Nephron (organoid): ENCODE measurements at regions not wholly inside any gene's neighbourhood (a gene's known extent, or its start where the extent isn't known, plus 50 kb on each side); places are given as distances from the start of the nearest gene placed in this dataset.
"Not testable (repeated sequence)": the region's sequence is repeated elsewhere in the genome, so short reads cannot be mapped to it uniquely, and the experiment has no call there.

Experiments used
- H3K27ac Mint-ChIP-seq, 3 experiments: 2 replicates each; pipeline ENCODE4 v1.8.0; 2020; ENCODE audit warnings: mixed read lengths in 3 of 3, mild to moderate bottlenecking in 2 of 3, moderate library complexity in 1 of 3
- H3K27me3 Mint-ChIP-seq: 2 replicates; pipeline ENCODE4 v1.8.0; 2021; ENCODE audit warnings: low read depth, mild to moderate bottlenecking, moderate library complexity, mixed read lengths
- H3K36me3 Mint-ChIP-seq: 2 replicates; pipeline ENCODE4 v1.8.0; 2020; ENCODE audit warnings: low read depth, mixed read lengths
- H3K4me1 Mint-ChIP-seq: 2 replicates; pipeline ENCODE4 v1.8.0; 2020; ENCODE audit warnings: mixed read lengths
- H3K4me3 Mint-ChIP-seq, 3 experiments: 2 replicates each; pipeline ENCODE4 v1.8.0; 2020; ENCODE audit warnings: mild to moderate bottlenecking in 3 of 3, mixed read lengths in 3 of 3, moderate library complexity in 2 of 3
- H3K9me3 Mint-ChIP-seq: 2 replicates; pipeline ENCODE4 v1.8.0; 2020; ENCODE audit warnings: mixed read lengths
- TF ChIP-seq, protein P1 (sequence below), 3 experiments: fragments of 200-600 bp; sonication (generic); IDR thresholded peaks; one replicate each; pipeline ENCODE4 v1.5.0; 2021; ENCODE audit warnings: antibody characterized with exemption in 3 of 3; ENCODE audit not compliant: unreplicated experiment in 3 of 3

DNA sequence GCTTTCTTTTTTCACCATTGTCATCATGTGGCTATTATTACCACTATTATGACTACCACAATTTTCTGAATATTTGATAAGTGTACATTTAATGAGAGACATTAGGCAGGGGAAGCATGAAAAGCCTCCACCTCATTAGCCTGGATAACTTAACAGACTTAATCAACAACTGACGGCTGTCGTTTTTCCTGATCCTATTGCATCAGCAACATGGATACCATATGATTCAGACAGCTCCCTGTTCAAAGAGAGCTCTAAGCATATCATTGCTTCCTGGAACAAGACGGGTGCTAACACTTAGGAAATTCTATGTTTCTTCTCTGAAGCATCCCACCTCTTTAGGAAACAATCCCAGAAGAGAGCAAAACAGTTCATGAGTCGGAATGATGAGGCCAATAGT, 765.2 kb downstream of the NOVA1 start:
- Mint-ChIP-seq H3K27ac (peak overlapping the region in 1 of 3 experiments; percentile 19), H3K27me3 (no peaks in the 10 kb centered on the region), H3K36me3 (no peaks in the 10 kb centered on the region), H3K4me3 (no peak overlapping the region), H3K9me3 (no peaks in the 10 kb centered on the region), H3K4me1 (peaks cover 19% of the 10 kb centered on the region)
- TF ChIP-seq, protein P1, sequence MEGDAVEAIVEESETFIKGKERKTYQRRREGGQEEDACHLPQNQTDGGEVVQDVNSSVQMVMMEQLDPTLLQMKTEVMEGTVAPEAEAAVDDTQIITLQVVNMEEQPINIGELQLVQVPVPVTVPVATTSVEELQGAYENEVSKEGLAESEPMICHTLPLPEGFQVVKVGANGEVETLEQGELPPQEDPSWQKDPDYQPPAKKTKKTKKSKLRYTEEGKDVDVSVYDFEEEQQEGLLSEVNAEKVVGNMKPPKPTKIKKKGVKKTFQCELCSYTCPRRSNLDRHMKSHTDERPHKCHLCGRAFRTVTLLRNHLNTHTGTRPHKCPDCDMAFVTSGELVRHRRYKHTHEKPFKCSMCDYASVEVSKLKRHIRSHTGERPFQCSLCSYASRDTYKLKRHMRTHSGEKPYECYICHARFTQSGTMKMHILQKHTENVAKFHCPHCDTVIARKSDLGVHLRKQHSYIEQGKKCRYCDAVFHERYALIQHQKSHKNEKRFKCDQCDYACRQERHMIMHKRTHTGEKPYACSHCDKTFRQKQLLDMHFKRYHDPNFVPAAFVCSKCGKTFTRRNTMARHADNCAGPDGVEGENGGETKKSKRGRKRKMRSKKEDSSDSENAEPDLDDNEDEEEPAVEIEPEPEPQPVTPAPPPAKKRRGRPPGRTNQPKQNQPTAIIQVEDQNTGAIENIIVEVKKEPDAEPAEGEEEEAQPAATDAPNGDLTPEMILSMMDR (IDR thresholded peaks at IDR 0.05; ENCODE audit: unreplicated experiment in 3 of 3), result no peak

DNA sequence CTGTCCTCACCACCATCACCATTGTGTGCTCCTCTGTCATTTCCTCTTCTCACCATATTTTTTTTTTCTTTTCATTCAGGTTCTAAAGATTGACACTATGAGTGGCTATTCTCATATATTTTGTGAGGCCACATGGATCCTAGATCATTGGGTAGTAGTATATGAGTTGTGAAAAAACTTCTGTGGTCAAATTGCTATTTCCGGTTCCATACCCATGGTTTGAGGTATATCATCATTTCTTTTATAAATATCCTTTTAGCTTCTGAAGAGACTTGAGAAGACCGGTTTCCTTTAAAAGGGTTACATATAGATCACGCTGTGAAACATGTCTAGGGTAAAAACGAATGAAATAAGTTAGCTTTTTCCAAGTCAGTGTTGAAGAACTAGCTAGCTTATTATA, 769.3 kb downstream of the NOVA1 start:
- H3K36me3 Mint-ChIP-seq, result no peaks in the 10 kb centered on the region
- no peaks in the 10 kb centered on the region for H3K27me3 Mint-ChIP-seq
- TF ChIP-seq, protein P1 (IDR thresholded peaks at IDR 0.05; ENCODE audit: unreplicated experiment in 3 of 3), result no peak
- H3K4me3 Mint-ChIP-seq, result no peak overlapping the region
- no peak overlapping the region for H3K27ac Mint-ChIP-seq
- H3K9me3 Mint-ChIP-seq, result no peaks in the 10 kb centered on the region
- no peaks in the 10 kb centered on the region for H3K4me1 Mint-ChIP-seq

DNA sequence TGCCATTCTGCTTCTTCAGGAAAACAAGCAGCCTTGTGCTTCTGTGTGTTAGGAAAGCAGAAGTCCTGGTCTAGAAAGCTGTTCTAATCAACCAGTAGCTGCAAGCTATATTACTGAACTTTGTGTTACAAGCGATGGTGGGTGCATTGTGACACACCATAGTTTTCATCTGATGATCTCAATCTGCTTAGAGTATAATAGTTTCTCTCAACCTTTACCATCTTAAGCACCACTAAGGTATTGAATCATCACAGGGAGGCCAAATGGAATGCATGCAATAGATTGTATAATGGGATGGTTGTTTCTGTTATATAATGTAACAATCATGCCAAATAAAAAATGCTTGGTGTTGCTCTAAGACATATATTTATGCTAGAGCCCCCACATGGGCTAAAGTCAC, 771.7 kb downstream of the NOVA1 start:
- TF ChIP-seq, protein P1 (IDR thresholded peaks at IDR 0.05; ENCODE audit: unreplicated experiment in 3 of 3), result no peak
- Mint-ChIP-seq H3K4me1 (no peaks in the 10 kb centered on the region), H3K9me3 (no peaks in the 10 kb centered on the region), H3K4me3 (no peak overlapping the region), H3K36me3 (no peaks in the 10 kb centered on the region), H3K27ac (no peak overlapping the region), H3K27me3 (no peaks in the 10 kb centered on the region)

DNA sequence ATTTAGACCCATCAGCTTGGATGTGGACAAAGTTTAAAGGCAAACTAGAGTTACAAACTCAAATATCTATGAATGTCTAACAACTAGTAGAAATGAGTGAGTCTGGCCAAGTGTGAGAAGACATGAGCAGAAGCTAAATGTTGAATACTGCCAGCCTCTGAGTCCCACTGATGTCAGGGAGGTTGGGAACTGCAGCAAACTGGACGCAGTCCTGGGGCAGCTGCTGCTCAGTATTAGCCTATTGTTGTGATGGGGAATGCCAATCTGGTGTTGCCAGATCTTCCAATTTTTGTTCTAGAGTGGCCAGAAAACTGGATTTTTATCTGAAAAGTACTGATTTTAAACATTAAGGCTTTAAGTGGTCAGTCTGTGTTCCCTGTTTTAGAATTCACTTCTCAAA, 770.4 kb upstream of the STXBP6 start:
- Mint-ChIP-seq H3K27ac (no peak overlapping the region), H3K9me3 (no peaks in the 10 kb centered on the region), H3K36me3 (no peaks in the 10 kb centered on the region), H3K4me1 (no peaks in the 10 kb centered on the region), H3K27me3 (no peaks in the 10 kb centered on the region), H3K4me3 (no peak overlapping the region)
- TF ChIP-seq, protein P1 (IDR thresholded peaks at IDR 0.05; ENCODE audit: unreplicated experiment in 3 of 3), result no peak

DNA sequence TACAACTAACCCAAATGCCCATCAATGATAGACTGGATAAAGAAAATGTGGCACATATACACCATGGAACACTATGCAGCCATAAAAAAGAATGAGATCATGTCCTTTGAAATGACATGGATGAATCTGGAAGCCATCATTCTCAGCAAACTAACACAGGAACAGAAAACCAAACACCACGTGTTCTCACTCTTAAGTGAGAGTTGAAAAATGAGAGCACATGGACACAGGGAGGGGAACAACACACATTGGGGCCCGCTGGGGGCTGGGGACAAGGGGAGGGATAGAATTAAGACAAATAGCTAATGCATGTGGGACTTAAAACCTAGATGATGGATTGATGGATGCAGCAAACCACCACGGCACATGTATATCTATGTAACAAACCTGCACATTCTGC, 764.7 kb upstream of the STXBP6 start:
- not testable (repeated sequence) for H3K27ac Mint-ChIP-seq, H3K27me3 Mint-ChIP-seq, H3K36me3 Mint-ChIP-seq, H3K4me3 Mint-ChIP-seq, H3K4me1 Mint-ChIP-seq, H3K9me3 Mint-ChIP-seq

DNA sequence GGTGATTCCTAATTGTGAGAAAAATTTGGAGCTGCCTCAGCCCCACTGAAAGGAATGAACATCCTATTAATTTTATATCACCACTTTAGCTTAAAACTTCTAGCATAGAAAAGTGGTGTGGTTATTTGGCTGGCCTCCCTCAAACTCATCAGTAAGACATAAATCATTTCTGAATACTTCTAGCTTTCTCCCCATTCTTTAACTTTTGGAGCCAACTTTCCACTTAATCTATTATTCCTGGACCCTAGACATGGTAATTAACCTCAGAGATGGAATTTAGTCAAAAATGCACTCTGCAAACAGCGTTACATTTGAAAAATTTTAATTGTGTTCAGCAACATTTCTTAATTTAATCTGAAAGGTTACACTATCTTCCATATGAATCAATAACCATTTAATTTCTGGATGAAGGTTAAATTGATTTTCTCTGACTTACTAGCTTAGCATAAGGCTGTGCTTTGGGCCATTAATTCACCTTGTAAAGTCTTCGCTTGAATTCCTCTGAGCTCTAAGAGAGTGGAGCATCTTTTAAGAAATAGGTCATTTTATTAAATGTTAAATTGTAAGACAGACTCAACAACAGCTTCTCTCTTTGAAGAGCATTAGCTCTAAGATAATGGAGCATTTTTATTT, 753.6 kb upstream of the STXBP6 start:
- H3K9me3 Mint-ChIP-seq, result no peaks in the 10 kb centered on the region
- H3K4me3 Mint-ChIP-seq, result no peak overlapping the region
- H3K27ac Mint-ChIP-seq, result peak overlapping the region in 2 of 3 experiments; percentile 10
- H3K4me1 Mint-ChIP-seq, result peaks cover 15% of the 10 kb centered on the region
- H3K27me3 Mint-ChIP-seq, result no peaks in the 10 kb centered on the region
- TF ChIP-seq, protein P1 (IDR thresholded peaks at IDR 0.05; ENCODE audit: unreplicated experiment in 3 of 3), result no peak
- no peaks in the 10 kb centered on the region for H3K36me3 Mint-ChIP-seq
